Stimulated activated CD4-positive, alpha-beta T cell treated with anti-CD3 and anti-CD28 coated beads, Interleukin-1b, Interleukin-23, amount 100 ng/mL, for 24 hours (primary cell): ENCODE measurements at regions not wholly inside any gene's neighbourhood (a gene's known extent, or its start where the extent isn't known, plus 50 kb on each side); places are given as distances from the start of the nearest gene placed in this dataset.

Experiments used
- DNase-seq, 4 experiments: peaks; one replicate each; pipeline ENCODE4 v3.0.0-alpha.2; 2020; ENCODE audit warnings: low read depth in 4 of 4, low spot score in 1 of 4

DNA sequence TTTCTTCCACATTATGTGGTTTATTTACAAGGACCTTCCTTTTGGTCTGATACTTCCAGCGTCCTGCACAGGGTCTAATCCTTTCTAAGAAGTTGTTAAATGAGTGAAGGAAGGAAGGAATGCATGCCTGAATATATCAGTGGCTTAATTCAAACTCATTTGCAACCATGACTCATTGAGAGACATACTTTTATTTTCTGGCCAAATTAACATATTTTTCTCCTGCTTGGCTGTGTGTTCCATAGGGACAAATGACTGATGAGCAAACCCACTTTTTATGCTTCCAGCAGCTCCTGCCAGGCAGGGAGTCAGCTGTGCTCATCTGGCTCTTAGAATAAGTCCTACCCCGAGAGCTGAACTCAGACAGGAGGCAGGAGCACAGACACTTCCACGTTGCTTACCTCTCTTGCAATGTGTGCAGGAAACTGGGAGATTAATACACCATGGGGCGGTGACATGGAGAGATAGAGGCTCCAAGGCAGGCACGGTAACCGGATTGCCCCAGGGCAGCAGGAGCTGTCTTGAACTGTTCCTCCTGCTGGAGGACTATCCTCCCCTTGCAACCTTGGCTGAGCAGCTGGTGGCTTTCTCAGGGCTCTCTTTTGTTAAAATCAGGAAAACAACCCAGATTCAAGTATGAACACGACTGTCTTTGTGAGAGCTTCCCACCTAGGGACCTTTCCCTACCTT, 667.5 kb upstream of the HS6ST1 start:
- DNase-seq, result no peak

DNA sequence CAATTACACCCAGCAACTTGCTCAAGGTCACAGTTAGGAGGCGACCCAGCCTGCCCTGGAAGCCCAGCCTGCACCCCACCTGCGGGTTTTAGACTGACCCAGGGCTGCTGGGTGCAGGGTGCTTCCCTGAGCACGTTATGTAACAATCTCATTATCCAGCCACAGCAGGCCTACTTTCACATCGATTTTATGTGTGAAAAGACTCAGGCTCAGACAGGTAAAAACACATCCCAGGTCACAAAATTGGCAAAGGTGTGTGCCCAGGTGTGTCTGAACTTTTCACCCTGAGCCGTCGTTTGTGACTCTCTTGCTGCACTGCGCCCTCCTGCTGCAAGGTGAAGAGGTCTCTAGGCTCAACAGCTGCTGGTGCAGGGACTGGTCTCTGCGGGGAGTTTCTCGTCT, 668.2 kb upstream of the HS6ST1 start:
- DNase-seq, result no peak

DNA sequence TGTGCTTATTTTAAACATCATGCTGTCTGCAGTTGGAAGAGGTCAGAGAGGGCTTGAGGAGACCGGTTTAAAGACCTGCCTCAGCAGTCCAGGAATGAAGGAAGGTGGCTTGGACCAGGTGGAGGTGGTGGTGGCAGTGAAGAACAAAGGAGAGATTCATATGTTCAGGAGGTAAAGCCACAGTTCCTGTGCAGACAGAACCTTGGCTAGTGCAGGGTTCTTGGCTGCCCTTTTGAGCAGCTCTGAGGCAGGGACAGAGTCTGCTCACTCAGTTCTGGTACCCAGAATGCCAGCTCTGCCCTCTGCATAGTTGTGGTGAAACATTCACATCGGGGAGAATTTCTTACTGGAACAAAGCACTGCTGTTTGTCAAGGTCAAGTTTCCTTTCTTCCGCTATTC, 669.7 kb upstream of the HS6ST1 start:
- DNase-seq, result no peak

DNA sequence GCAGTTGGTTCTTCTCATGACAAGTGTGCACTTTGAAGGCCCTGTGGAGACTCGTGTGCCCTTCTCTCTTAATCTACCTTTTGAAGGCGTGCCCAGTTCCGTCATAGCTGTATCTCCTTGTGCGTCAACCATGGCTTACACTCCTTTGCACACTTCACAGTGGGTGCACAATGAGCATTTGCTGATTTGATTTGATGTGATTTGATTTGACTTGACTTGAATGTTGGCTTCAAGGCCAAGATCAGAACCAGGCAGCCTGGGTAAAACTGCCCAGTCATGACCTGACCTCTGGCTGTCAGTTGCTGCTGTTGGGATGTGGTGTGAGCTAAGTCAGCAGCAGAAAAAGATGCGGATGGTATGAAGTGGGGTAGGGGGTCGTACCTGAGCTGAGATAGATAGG, 670.3 kb upstream of the HS6ST1 start:
- DNase-seq, result no peak

DNA sequence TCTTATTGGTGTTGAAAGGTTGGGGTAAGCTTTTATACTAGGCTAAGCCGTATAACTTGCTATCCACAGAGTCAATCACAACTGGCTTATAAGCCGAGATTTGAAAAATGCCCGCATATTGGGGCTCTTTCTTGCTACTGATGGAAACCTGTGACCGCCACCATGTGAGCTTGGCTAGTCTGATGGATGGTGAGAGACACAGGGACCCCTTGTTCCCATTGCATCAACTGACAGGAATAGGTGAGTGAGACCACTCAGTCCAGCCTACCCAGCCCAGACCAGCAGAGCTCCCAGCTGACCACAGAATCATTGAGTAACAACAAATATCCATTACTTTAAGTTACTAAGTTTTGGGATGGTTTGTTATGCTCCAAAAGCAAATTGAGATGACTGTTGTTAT, 676.4 kb upstream of the HS6ST1 start:
- DNase-seq, result no peak

DNA sequence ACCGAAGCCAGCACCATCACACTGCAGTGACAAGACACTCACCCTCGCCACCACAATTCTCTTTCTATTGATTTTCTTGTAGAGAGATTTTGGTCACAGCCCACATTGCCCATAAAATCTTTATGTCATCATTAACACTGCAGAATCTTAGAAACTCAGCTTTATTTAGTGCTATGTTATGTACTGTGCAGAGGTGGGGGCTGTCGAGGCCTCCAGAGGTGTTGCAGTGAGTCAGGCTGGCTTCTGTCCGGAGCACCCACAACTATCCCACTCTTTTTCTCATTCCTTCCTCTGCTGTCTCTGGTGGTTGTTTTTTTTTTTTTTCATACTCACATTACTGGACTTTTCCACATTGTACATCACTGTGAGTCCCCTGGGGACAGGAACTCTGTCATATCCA, 677.4 kb upstream of the HS6ST1 start:
- DNase-seq, result no peak

DNA sequence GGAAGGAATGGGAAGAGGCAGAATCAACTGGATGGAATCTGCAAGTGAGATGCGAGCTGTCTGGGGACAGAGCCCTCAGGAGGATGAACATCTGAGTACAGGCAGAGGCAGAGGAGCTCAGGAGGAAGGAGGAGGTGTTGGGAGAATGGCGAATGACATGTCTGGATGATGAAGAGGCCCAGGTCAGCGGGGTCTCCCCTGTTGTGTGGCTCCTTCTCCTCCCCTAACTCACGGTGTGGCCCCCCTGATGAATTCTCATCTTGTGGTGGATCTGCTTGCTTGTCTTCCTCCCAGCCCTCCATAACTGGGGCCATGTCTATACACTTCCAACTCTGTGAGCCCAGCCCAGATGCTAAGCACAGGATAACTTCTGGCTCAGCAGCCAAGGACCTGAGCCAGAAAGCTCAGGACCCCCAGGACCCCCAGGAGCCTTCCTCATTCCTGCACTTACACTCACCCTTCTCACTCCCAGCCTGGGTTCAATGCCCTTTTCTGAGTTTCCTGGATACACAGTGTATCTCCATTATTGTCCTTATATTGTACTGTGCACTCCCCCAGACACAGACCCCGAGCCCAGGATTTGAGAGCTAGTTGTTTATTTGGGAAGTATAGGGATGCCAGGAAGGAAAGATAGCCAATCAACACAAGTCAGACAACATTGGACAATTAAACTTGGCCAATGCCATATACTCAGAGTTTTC, 678.6 kb upstream of the HS6ST1 start:
- no peak for DNase-seq

DNA sequence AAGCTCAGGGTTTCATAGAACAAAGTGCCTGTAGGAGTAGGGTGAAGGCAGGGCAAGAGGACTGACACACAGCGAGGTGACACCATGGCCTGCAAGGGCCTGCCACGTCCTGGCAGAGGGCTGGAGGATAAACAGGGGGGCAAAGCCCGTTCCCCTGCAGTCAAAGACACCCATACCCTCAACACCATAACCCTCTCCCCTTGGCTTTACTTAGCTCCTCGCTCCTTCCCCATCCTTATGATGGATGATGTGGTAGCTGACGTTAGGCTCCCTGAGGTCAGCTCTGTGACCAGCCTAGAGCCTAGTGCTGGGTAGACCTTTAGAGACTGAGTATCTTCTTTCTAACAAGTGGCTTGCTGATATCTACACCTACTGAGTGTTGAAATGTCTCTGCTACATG, 683.3 kb upstream of the HS6ST1 start:
- no peak for DNase-seq

DNA sequence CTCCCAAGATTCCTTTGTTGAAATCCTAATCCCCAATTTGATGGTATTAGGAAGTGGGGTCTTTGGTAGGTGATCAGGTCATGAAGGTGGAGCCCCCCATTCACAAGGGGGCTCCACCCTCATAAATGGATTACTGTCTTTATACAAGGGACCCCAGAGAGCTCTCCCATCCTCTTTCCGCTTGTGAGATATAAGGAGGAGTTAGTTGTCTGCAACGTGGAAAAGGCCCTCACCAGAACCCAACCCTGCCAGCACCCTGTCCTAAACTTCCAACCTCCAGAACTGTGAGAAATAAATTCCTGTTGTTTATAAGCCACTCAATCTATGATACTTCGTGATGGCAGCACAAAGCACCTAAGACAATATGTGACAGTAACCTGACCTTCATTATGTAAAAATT, 684.1 kb upstream of the HS6ST1 start:
- no peak for DNase-seq

DNA sequence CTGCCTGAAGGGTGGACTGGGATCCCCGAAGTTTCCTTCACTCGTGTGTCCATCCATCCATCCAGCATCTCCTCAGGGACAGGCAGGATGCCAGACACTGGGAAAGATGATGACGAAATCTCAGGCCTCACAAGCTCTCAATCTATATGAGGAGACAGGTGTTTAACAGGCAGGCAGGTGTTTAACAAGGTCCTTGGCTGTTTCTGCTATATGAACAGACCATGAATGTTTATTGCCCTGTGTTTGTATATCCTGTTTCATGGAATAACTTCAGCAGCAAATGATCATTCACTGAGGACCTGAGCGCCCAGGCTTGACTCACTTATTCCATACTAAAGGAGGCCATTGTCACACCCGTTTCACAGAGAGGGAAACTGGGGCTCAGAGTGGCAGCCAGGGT, 685.8 kb upstream of the HS6ST1 start:
- DNase-seq, result no peak

DNA sequence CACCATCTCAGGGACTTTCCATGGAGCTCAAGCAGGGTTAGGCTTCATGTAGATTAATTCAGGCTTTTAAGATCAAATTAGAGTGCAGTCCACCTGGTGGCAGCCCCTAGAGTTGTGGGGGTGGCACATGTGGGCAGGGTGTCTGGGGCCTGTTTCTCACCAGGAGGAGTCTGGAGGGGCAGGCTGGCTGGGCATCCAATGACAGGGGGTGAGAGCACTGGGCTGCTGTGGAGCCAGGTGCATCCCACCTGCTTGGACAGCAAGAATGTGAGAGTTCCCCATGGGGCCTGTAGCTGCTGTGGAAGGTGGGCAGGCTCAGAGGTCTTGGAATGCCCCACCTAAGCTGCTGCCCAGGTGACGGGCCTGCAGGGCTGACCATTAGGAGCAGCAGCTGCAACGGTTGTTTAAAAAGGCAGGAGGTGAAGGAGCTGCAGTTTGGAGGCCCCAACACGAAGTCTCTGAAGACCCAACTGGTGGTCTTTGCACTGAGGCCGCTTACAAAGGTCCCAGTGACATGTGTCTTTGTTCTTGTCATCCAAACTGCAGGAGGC, 686.3 kb upstream of the HS6ST1 start:
- no peak for DNase-seq

DNA sequence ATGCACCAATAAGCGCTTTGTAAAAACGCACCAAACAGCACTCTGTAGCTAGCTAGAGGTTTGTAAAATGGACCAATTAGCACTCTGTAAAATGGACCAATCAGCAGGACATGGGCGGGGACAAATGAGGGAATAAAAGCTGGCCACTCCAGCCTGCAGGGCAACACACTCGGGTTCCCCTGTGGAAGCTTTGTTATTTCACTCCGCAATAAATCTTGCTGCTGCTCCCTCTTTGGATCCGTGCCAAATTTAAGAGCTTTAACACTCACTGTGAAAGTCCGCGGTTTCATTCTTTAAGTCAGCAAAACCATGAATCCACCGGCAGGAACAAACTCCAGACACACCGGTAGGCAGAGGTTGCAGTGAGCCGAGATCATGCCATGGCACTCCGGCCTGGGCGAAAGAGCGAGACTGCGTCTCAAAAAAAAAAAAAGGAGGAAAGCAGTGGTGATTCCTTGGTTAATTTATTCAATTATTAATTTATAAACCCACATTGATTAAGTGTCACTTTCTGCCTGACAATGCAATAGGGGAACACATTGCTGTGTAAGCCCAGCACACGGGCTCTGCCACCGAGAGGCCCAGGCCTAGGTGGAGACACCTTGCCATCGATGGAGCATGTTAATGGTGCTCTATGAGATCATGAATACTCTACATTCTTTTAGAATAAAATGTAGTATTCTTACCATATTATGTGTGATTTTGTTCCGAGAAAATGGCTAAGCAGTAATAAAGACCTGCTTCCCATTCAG, 687.6 kb upstream of the HS6ST1 start:
- DNase-seq, result no peak

DNA sequence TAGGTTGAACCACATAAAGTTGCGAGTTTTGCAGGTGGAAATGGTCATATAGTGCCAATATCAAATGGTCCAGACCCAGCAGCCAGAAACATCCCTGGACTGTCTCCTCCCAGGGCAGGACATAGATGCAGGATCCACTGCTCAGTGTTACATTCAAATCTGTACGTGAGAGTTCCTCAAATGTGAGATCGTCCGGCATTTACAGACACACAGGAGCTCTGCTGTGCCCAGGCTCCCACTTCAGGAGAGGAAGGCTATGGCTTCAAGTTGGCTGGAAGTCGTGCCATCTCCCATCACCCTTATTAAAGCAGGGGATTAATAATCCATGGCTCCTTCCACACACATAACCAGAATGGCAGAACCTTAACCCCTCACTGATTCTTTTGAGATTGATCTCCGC, 688.2 kb upstream of the HS6ST1 start:
- DNase-seq, result no peak

DNA sequence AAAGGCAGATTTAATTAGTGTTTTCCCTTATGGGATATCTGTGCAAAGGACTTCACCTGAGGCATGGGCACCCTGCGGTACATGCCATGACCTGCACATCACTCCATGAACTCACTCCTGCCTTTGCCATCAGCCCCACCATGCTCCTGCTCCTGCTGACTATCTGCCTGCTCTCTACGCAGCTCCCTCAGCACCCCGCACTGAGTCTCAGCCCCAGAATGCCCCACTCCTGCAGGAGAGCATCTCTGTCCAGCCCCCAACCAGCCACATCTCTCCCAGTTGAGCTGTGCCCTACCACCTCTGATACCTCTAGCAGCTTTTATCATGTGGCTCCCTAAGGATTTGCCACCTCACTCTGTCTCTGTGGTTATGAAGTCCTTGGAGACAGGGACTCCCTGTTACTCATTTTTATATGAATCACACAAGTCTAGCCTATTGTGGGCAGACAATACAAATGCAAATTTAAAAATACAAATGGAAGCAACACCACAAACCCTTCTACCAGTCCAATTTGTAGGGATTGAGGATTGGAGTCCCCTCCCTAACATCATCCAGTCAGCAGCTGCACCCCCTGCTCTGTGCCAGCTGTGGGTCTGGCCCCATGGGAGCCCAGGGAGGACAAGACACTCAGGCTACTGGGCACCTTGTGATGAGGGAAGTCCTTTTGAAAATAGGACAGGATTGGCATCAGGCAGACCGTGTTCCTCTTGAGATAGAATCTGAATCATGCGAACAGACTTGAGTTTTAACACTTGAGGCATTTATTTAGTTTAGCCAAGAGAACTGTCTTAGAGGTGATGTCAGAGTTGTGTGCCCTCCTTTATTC, 689.6 kb upstream of the HS6ST1 start:
- no peak for DNase-seq

DNA sequence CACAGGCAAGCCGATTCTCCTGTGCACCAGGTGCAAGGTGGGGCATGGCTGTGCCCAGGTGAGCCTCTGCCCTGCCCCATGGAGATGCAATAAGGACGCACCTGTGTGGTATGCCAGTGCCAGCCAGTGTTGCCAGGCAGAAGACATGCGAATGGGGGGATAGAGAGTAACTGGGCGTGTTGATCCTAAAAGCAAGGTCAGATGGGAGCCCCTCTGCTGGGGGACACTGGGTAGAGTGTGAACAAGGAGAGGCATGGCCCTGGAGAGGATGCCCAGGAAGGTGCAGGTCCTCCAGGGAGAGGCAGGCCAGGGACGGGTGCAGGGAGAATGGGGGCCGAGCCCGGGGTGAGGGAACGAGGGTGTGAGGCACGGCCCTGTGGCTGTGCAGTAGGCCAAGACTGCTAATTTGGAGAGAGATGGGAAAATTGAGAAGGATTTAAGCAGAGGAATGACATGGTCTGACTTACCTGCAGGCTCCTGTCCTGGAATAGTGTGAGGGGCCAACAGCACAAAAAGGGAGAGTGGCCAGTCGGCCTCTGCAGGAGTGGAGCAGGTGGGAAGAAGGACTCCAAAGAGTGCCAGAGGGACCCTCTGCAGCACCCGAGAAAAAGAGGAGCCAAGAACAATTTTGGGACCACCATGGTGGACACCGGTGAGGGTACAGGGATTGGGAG, 690.4 kb upstream of the HS6ST1 start:
- DNase-seq, result no peak

DNA sequence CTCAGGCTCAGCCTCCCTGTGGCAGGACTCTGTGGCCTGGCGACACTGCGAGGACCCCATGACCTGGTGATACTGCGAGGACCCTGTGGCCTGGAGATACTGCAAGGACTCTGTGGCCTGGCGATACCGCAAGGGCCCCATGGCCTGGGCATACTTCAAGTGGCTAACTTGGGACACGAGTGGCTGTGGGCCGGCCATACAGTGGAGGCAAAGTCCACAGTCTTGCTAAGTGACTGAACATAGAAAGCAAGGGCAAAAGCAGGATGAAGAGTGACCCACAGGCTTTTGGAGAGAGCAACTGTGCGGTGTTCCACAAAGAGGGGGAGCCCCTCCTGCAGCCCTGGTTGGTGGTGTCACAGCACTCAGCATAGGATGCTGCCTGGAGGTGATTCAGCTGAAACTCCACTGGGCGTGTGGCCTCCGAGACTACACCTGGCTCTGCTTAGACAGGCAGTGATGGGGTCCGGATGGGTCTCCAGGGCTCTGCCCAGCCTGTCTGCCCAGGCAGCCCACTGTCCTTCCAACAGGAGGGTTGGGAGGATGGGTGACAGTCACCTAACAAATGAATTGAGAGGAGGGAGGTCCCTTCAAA, 691.0 kb upstream of the HS6ST1 start:
- DNase-seq, result no peak

DNA sequence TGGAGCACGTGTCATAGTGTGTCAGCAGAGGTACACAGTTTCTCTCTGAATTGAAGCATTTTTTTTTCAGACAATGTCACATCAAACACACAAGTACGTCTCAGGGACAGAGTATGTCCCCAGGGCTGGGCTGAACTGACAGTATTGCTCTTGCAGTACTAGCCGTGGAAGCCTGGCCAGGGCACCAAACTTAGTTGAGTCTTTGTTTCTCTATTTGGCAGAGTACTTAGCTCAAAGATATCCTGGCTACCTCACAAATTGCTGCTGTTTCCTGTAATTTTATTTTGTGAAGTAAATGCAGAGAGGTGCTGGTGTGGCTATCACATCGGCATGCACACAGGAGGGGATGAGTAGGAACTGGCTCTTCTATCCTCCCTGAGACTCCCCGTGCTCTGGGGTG, 691.6 kb upstream of the HS6ST1 start:
- DNase-seq, result no peak

DNA sequence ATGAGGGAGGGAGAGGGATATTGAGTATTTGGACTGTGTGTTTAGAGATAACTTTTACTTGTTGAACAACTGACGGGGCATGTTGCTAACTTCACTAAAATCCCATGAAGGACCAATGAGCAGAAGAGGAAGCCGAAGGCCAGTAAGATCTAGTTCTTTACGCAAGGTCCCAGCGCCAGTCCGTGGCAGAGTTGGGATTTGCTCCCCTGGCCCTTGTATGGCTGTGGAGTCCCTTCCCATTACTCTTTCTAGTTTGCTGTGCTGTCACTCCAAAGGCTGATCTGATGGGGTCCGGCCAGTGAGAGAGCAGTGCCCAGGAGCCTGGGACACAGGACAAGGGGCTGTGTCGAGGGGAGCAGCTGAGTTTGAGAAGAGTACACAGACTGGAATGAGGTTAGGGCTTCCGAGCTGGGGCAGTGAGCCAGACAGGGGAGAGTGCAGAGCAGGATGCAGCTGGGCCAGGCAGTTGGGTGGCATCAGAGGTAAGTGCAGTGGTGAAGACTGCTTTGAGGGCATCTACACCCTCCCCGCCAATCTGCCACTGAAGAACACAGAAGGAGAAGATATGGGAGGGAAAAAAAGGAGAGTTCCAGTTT, 692.9 kb upstream of the HS6ST1 start:
- no peak for DNase-seq

DNA sequence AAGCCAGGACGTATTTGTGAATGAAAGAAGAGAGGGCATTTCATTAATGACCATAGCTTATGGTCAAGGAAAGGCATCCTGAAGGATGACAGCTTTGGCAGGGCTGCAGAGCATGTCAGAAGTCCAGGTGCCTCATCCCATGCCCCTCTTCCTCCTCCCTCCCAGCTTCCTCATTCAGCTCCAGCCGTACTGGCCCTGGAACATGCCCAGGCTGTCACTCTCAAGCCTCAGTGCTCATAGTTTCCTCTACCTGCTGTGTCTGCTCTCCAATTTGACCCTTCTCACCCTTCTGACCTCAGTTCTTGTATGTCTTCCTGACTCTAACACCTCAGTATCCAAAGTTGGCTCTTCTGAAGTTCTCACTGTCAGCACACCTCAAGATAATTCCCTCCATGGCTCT, 695.8 kb upstream of the HS6ST1 start:
- no peak for DNase-seq
